SK-N-SH (cell line): ENCODE measurements at regions not wholly inside any gene's neighbourhood (a gene's known extent, or its start where the extent isn't known, plus 50 kb on each side); places are given as distances from the start of the nearest gene placed in this dataset.
A peak's percentile ranks its signal among the peaks of the same experiment; 100 is the strongest.

Experiments used
- CTCF ChIA-PET: fragments of 300-600, 350-600 bp; formaldehyde crosslinking; extraction: SDS; loops from one replicate; lab custom pipeline; 2021; lab: Yijun Ruan, JAX
- POLR2A ChIA-PET: fragments of 350-600 bp; sonication (Branson Sonifier 250); formaldehyde crosslinking; extraction: SDS; loops from one replicate; lab custom pipeline; 2020; ENCODE audit warnings: antibody characterized with exemption, inconsistent platforms; lab: Yijun Ruan, JAX
- DNase-seq: peaks from one replicate; pipeline ENCODE4 v3.0.0; 2012
- H2AFZ ChIP-seq: fragments of 200-600 bp; sonication (generic); 2 replicates; pipeline ENCODE4 v1.8.1; 2016; ENCODE audit warnings: antibody characterized with exemption, mild to moderate bottlenecking, low read depth
- H3F3A ChIP-seq: fragments of 200-600 bp; sonication (generic); replicated peaks from 2 replicates; pipeline ENCODE3; 2016; ENCODE audit warnings: antibody characterized with exemption, mild to moderate bottlenecking; ENCODE audit not compliant: insufficient read depth
- H3K27ac ChIP-seq, 2 experiments: fragments of 200-500 bp in 1 of 2; fragments of 200-600 bp in 1 of 2; sonication (Bioruptor generic) in 1 of 2; sonication (generic), shearing (Covaris generic) in 1 of 2; 2 replicates each; pipeline versions ENCODE4 v1.5.1 to v1.6.1; 2014 to 2016; ENCODE audit warnings: low read depth in 2 of 2, inconsistent platforms in 1 of 2, low read length in 1 of 2, mild to moderate bottlenecking in 1 of 2, mixed read lengths in 1 of 2
- H3K27me3 ChIP-seq: fragments of 200-600 bp; sonication (generic), shearing (Covaris generic); 2 replicates; pipeline ENCODE4 v1.6.1; 2016; ENCODE audit warnings: mixed run types; ENCODE audit not compliant: insufficient read depth
- H3K36me3 ChIP-seq, 2 experiments: fragments of 200-500 bp in 1 of 2; fragments of 200-600 bp in 1 of 2; sonication (Bioruptor generic) in 1 of 2; sonication (generic) in 1 of 2; replicated peaks in 1 of 2; 2 replicates each; pipeline versions ENCODE3 to v1.5.1; 2014 to 2016; ENCODE audit warnings: low read length in 1 of 2, mild to moderate bottlenecking in 1 of 2; ENCODE audit not compliant: insufficient read depth in 2 of 2, control insufficient read depth in 1 of 2
- H3K4me1 ChIP-seq, 2 experiments: fragments of 200-500 bp in 1 of 2; fragments of 200-600 bp in 1 of 2; sonication (Bioruptor generic) in 1 of 2; sonication (generic), shearing (Covaris generic) in 1 of 2; 2 replicates each; pipeline versions ENCODE4 v1.5.1 to v1.6.1; 2014 to 2016; ENCODE audit warnings: low read depth in 1 of 2, low read length in 1 of 2, mixed run types in 1 of 2; ENCODE audit not compliant: insufficient read depth in 2 of 2, control insufficient read depth in 1 of 2
- H3K4me2 ChIP-seq: fragments of 200-600 bp; sonication (generic), shearing (Covaris generic); 2 replicates; pipeline ENCODE4 v1.6.1; 2017; ENCODE audit warnings: mixed run types
- H3K4me3 ChIP-seq, 2 experiments: fragments of 200-500 bp in 1 of 2; fragments of 200-600 bp in 1 of 2; sonication (Bioruptor generic) in 1 of 2; sonication (generic), shearing (Covaris generic) in 1 of 2; 2 replicates each; pipeline versions ENCODE4 v1.5.1 to v1.8.1; 2014 to 2016; ENCODE audit warnings: low read depth in 2 of 2, inconsistent platforms in 1 of 2, low read length in 1 of 2, mild to moderate bottlenecking in 1 of 2, mixed read lengths in 1 of 2, moderate library complexity in 1 of 2
- H3K79me2 ChIP-seq: fragments of 200-600 bp; sonication (generic); 2 replicates; pipeline ENCODE4 v1.8.1; 2017; ENCODE audit warnings: mild to moderate bottlenecking; ENCODE audit not compliant: insufficient read depth
- H3K9ac ChIP-seq: fragments of 200-600 bp; sonication (generic); 2 replicates; pipeline ENCODE4 v1.6.1; 2017; ENCODE audit warnings: mixed run types
- H3K9me2 ChIP-seq: fragments of 200-600 bp; sonication (generic); 2 replicates; pipeline ENCODE4 v1.6.1; 2017; ENCODE audit warnings: mixed run types
- H3K9me3 ChIP-seq: fragments of 200-600 bp; sonication (generic); 2 replicates; pipeline ENCODE4 v1.6.1; 2017; ENCODE audit warnings: mixed run types, mild to moderate bottlenecking, moderate library complexity
- H4K20me1 ChIP-seq: fragments of 200-600 bp; sonication (generic); 2 replicates; pipeline ENCODE4 v1.6.1; 2017; ENCODE audit warnings: mild to moderate bottlenecking, mixed run types; ENCODE audit not compliant: insufficient read depth
- CHD2 ChIP-seq: fragments of 150-350 bp; IDR thresholded peaks from 2 replicates; pipeline ENCODE4 v1.6.1; 2018; ENCODE audit warnings: low read length; ENCODE audit not compliant: partially characterized antibody
- ELF1 ChIP-seq: IDR thresholded peaks from 2 replicates; pipeline ENCODE4 v1.4.0; 2012
- FOXM1 ChIP-seq: IDR thresholded peaks from 2 replicates; pipeline ENCODE4 v1.4.0; 2012; ENCODE audit warnings: low read depth, mild to moderate bottlenecking
- GATA2 ChIP-seq: sonication (generic); formaldehyde crosslinking; IDR thresholded peaks from 2 replicates; pipeline ENCODE4 v1.5.0; 2020; ENCODE audit warnings: mild to moderate bottlenecking, missing genetic modification reagents
- JUND ChIP-seq: IDR thresholded peaks from 2 replicates; pipeline ENCODE4 v1.4.0; 2012
- MAX ChIP-seq: IDR thresholded peaks from 2 replicates; pipeline ENCODE4 v1.4.0; 2012; ENCODE audit warnings: low read depth
- MEF2A ChIP-seq: IDR thresholded peaks from 2 replicates; pipeline ENCODE4 v1.4.0; 2012; ENCODE audit warnings: low read depth, borderline replicate concordance
- MXI1 ChIP-seq: IDR thresholded peaks from 2 replicates; pipeline ENCODE4 v1.6.1; 2012; ENCODE audit warnings: mild to moderate bottlenecking, low read depth, low read length, improper control_type of control experiment
- NFIC ChIP-seq: IDR thresholded peaks from 2 replicates; pipeline ENCODE4 v1.4.0; 2012; ENCODE audit warnings: borderline replicate concordance
- RCOR1 ChIP-seq: fragments of 150-350 bp; IDR thresholded peaks from 2 replicates; pipeline ENCODE4 v1.6.1; 2017; ENCODE audit warnings: antibody characterized with exemption, low read length
- SIN3A ChIP-seq: IDR thresholded peaks from 2 replicates; pipeline ENCODE4 v1.6.1; 2012; ENCODE audit warnings: low read depth, mild to moderate bottlenecking, low read length, moderate library complexity, borderline replicate concordance
- SMC3 ChIP-seq: IDR thresholded peaks from 2 replicates; pipeline ENCODE4 v1.6.1; 2012; ENCODE audit warnings: low read depth, low read length, improper control_type of control experiment
- TCF12 ChIP-seq: IDR thresholded peaks from 2 replicates; pipeline ENCODE4 v1.4.0; 2012
- TEAD4 ChIP-seq: IDR thresholded peaks from 2 replicates; pipeline ENCODE4 v1.4.0; 2012; ENCODE audit warnings: mild to moderate bottlenecking, borderline replicate concordance; ENCODE audit not compliant: insufficient read depth
- YY1 ChIP-seq: IDR thresholded peaks from 2 replicates; pipeline ENCODE4 v1.4.0; 2012; ENCODE audit warnings: low read depth, mild to moderate bottlenecking
- ZBTB33 ChIP-seq: IDR thresholded peaks from 2 replicates; pipeline ENCODE4 v1.4.0; 2012; ENCODE audit warnings: low read depth, borderline replicate concordance
- WGBS: methylation state at CpG from one replicate; pipeline ENCODE4 v1.1.6; 2017; ENCODE audit warnings: low lambda C conversion rate; 5-methylcytosine and 5-hydroxymethylcytosine counted together
- TF ChIP-seq, protein P1 (sequence below): fragments of 150-350 bp; IDR thresholded peaks from 2 replicates; pipeline ENCODE4 v1.6.1; 2016; ENCODE audit warnings: mild to moderate bottlenecking, low read depth, low read length

- H3K36me3 ChIP-seq, result no peaks in the 10 kb centered on the region
- TF ChIP-seq GATA2 (CRISPR knock-in tag) (peak; percentile 50), TEAD4 (no peak), SMC3 (no peak)
- no peak overlapping the region for H3K4me2 ChIP-seq
- DNase-seq, result peak; percentile 7
- H3K4me1 ChIP-seq, result no peaks in the 10 kb centered on the region; a peak in 1 of 4 replicates
- no peaks in the 10 kb centered on the region for H3K27me3 ChIP-seq
- H3K9me3 ChIP-seq, result no peaks in the 10 kb centered on the region; the same call in 1 of the 2 replicates
- H3K9me2 ChIP-seq, result no peaks in the 10 kb centered on the region
- H2AFZ ChIP-seq, result no peak overlapping the region
- WGBS, result 28% methylated on average over 2 of the region's 2 CpGs
- CTCF ChIA-PET, result interaction anchor here (1.0 to 2.0 kb wide), 3 partner anchors 15 to 582 kb away, joined by 3 to 5 read pairs (median 4); no protein-coding TSS in a partner anchor
- POLR2A ChIA-PET, result no interaction called here
- H3K79me2 ChIP-seq, result no peaks in the 10 kb centered on the region
- H3K9ac ChIP-seq, result no peak overlapping the region
- no peak overlapping the region for H3K4me3 ChIP-seq
- no peaks in the 10 kb centered on the region for H4K20me1 ChIP-seq
- no peak overlapping the region for H3K27ac ChIP-seq
- H3F3A ChIP-seq, result no peaks in the 10 kb centered on the region
Measured at GRCh38 chr10:83289373-83289772, 849.9 kb upstream of the GHITM start.

- Histone ChIP-seq H3K9me3 (no peaks in the 10 kb centered on the region; the same call in 1 of the 2 replicates), H3K9ac (no peak overlapping the region), H3F3A (no peaks in the 10 kb centered on the region), H3K79me2 (no peaks in the 10 kb centered on the region), H3K4me3 (no peak overlapping the region), H4K20me1 (no peaks in the 10 kb centered on the region), H3K4me1 (no peaks in the 10 kb centered on the region; a peak in 1 of 4 replicates), H3K27ac (no peak overlapping the region)
- 38% methylated on average over 1 of the region's 1 CpG for WGBS
- no peak for DNase-seq
- TF ChIP-seq FOXM1 (no peak), YY1 (no peak), MEF2A (no peak), RCOR1 (no peak), TCF12 (no peak), NFIC (no peak), MAX (no peak), SIN3A (no peak), MXI1 (no peak), CHD2 (no peak), ELF1 (no peak), JUND (no peak), ZBTB33 (no peak)
- TF ChIP-seq, protein P1, sequence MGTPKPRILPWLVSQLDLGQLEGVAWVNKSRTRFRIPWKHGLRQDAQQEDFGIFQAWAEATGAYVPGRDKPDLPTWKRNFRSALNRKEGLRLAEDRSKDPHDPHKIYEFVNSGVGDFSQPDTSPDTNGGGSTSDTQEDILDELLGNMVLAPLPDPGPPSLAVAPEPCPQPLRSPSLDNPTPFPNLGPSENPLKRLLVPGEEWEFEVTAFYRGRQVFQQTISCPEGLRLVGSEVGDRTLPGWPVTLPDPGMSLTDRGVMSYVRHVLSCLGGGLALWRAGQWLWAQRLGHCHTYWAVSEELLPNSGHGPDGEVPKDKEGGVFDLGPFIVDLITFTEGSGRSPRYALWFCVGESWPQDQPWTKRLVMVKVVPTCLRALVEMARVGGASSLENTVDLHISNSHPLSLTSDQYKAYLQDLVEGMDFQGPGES, result no peak
- TF ChIP-seq, all 33 proteins: peak for 0
- Histone ChIP-seq H2AFZ (no peak overlapping the region), H3K27me3 (no peaks in the 10 kb centered on the region), H3K4me2 (no peak overlapping the region), H3K9me2 (no peaks in the 10 kb centered on the region), H3K36me3 (no peaks in the 10 kb centered on the region)
- ChIA-PET CTCF (interaction anchor here (0.6 to 2.0 kb wide), 3 partner anchors 16 to 256 kb away, joined by 3 to 5 read pairs (median 3); no protein-coding TSS in a partner anchor), POLR2A (no interaction called here)
Measured at GRCh38 chr10:83289948-83290347, 849.4 kb upstream of the GHITM start.
